WERI-Rb-1 (cell line): ENCODE measurements at regions not wholly inside any gene's neighbourhood (a gene's known extent, or its start where the extent isn't known, plus 50 kb on each side); places are given as distances from the start of the nearest gene placed in this dataset.

Experiments
- DNase-seq: peaks from one replicate; pipeline ENCODE4 v3.0.0-alpha.2; 2020
- H3K27ac ChIP-seq: fragments of 250-450 bp; sonication (Bioruptor Pico); 2 replicates; pipeline ENCODE4 v1.5.1; 2020; ENCODE audit warnings: mild to moderate bottlenecking, moderate library complexity
- H3K27me3 ChIP-seq: fragments of 250-450 bp; sonication (Bioruptor Pico); 2 replicates; pipeline ENCODE4 v1.5.1; 2021; ENCODE audit warnings: mild to moderate bottlenecking, low read depth, moderate library complexity; ENCODE audit not compliant: insufficient read depth, severe bottlenecking
- H3K36me3 ChIP-seq: fragments of 250-450 bp; sonication (Bioruptor Pico); 2 replicates; pipeline ENCODE4 v1.5.1; 2020; ENCODE audit warnings: mild to moderate bottlenecking, moderate library complexity
- H3K4me3 ChIP-seq: 2 replicates; pipeline ENCODE4 v1.5.1; 2011; ENCODE audit warnings: low read depth, mild to moderate bottlenecking, control low read depth, low read length
- H3K9me3 ChIP-seq: fragments of 250-450 bp; sonication (Bioruptor Pico); 2 replicates; pipeline ENCODE4 v1.5.1; 2021; ENCODE audit warnings: mild to moderate bottlenecking, moderate library complexity; ENCODE audit not compliant: severe bottlenecking
- TF ChIP-seq, protein P1 (sequence below): IDR thresholded peaks from 2 replicates; pipeline ENCODE4 v1.5.1; 2011; ENCODE audit warnings: low read depth, mild to moderate bottlenecking, control low read depth, inconsistent platforms, low read length

DNA sequence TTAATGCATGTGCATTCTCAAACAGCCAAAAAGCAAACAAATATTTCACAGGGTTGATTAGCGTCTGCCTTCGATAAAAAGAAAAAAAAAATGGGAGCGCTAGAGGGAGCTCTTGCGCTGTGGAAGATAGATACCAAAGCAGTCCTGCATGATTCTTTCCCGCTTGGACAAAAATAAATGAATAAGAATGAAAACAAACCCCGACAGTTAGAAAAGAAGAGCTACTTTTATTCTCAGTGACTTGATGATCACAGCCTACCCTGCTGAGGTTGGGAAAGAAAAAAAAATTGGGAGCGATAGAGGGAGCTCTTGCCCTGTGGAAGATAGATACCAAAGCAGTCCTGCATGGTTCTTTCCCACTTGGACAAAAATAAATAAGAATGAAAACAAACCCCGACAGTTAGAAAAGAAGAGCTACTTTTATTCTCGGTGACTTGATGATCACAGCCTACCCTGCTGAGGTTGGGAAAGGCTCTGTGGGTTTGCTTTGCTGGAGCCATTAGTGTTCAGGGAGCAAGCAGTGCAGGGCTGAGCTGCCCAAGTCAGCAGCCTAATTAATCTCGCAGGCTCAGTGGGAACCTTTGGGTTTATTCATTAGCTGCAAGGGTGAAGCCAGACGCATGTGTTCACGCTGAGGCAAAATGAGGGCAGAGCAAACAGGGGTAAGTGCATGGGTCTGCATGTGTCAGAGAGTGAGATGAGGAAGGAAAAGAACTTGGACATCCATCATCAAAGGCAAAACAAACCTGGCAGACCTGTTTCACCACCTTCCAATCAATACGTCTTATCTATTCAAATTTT lies 249.3 kb upstream of the PRKX start:
- Histone ChIP-seq H3K4me3 (no peak overlapping the region), H3K9me3 (no peaks in the 10 kb centered on the region), H3K27me3 (peaks cover 63% of the 10 kb centered on the region), H3K36me3 (no peaks in the 10 kb centered on the region), H3K27ac (no peak overlapping the region)
- no peak for DNase-seq
- TF ChIP-seq, protein P1, sequence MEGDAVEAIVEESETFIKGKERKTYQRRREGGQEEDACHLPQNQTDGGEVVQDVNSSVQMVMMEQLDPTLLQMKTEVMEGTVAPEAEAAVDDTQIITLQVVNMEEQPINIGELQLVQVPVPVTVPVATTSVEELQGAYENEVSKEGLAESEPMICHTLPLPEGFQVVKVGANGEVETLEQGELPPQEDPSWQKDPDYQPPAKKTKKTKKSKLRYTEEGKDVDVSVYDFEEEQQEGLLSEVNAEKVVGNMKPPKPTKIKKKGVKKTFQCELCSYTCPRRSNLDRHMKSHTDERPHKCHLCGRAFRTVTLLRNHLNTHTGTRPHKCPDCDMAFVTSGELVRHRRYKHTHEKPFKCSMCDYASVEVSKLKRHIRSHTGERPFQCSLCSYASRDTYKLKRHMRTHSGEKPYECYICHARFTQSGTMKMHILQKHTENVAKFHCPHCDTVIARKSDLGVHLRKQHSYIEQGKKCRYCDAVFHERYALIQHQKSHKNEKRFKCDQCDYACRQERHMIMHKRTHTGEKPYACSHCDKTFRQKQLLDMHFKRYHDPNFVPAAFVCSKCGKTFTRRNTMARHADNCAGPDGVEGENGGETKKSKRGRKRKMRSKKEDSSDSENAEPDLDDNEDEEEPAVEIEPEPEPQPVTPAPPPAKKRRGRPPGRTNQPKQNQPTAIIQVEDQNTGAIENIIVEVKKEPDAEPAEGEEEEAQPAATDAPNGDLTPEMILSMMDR: peak; percentile 38

DNA sequence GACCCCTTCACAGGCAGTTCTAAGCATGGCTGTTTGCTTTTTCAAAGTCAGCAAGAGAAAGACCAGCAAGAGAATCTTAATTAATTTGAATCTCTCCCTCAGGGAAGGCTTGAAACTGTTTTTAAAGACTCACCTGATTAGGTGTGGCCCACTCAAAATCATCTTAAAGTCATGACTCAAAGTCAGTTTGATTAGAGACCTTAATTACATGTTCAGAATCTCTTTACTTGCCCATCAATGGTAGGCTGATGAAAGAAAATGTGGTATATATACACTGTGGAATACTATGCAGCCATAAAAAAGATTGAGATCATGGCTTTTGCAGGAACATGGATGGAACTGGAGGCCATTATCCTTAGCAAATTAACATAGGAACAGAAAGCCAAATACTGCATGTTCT lies 247.5 kb upstream of the PRKX start:
- H3K36me3 ChIP-seq: no peaks in the 10 kb centered on the region
- H3K27ac ChIP-seq: no peak overlapping the region
- no peak overlapping the region for H3K4me3 ChIP-seq
- TF ChIP-seq, protein P1: no peak
- H3K9me3 ChIP-seq: no peaks in the 10 kb centered on the region
- peaks cover 63% of the 10 kb centered on the region for H3K27me3 ChIP-seq
- no peak for DNase-seq

DNA sequence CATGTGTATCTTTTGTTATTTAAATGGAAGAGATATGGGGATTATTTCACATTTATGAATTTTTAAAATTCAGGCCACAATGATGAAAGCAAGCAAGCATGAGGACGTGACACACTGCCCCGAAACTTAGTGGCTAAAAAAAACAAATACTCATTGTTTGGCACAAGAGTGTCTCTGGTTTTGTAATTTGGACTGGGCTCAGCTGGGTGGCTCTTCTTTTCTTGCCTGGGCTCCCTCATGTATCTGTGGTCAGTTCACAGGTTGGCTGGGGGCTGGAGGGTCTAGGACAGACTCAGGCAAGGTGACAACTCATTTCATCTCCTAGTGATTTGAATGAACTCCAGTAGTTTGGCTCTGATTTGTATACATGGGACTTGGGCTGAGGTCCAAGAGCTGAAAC lies 238.4 kb upstream of the PRKX start:
- DNase-seq: no peak
- H3K9me3 ChIP-seq: no peaks in the 10 kb centered on the region
- H3K36me3 ChIP-seq: no peaks in the 10 kb centered on the region
- H3K27me3 ChIP-seq: peaks cover 51% of the 10 kb centered on the region
- H3K27ac ChIP-seq: no peak overlapping the region
- TF ChIP-seq, protein P1: no peak
- H3K4me3 ChIP-seq: no peak overlapping the region

DNA sequence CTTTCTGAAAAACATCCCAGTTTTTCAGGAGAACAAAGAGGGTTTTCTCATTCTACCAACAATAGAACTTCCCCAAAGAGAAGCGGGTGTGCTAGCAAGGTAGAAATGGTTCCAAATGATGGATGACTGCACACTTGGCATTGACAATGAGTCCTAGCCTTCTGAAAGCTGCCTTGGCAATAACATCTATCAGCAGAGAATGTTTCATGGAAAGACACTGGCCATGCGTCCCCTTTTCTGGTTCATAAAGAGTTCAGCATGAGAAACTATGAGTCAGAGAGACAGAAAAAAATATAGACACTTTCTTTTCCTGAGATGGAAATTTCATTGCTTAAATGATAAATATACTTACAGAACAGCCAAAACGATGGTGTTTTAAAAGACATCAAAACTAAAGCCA lies 236.9 kb upstream of the PRKX start:
- Histone ChIP-seq H3K27me3 (peaks cover 55% of the 10 kb centered on the region), H3K4me3 (no peak overlapping the region), H3K9me3 (no peaks in the 10 kb centered on the region), H3K36me3 (no peaks in the 10 kb centered on the region), H3K27ac (no peak overlapping the region)
- DNase-seq: no peak
- TF ChIP-seq, protein P1: no peak

DNA sequence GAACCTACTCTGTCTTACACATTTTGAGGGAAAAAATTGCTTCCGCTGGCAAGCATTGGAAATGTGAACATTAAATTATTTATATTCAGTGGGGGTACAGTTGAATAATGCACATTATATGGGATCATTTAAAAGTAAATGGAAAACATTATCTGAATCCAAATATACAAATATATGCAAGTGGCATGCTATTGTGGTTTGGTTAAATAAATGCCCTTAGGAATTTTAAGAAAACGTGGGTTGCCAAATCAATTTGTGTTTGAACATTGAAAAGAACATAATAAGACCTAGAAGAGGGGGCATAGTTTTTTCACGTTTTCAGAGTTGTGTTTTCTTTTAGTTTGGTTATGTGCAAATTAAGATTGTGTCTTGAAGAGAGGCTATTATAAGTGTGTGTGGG lies 230.5 kb upstream of the PRKX start:
- Histone ChIP-seq H3K4me3 (no peak overlapping the region), H3K27me3 (peaks cover 55% of the 10 kb centered on the region), H3K9me3 (no peaks in the 10 kb centered on the region), H3K36me3 (no peaks in the 10 kb centered on the region), H3K27ac (no peak overlapping the region)
- DNase-seq: no peak
- TF ChIP-seq, protein P1: no peak
